ELR (cell line): ENCODE measurements at regions not wholly inside any gene's neighbourhood (a gene's known extent, or its start where the extent isn't known, plus 50 kb on each side); places are given as distances from the start of the nearest gene placed in this dataset.

Experiments
- DNase-seq: peaks from one replicate; pipeline ENCODE4 v3.0.0-alpha.2; 2015; ENCODE audit warnings: low read depth

GRCh38 chr14:83196236-83196635 lies 1662.6 kb upstream of the SEL1L start:
- no peak for DNase-seq

- DNase-seq, result no peak
Observed at GRCh38 chr14:83197271-83197670, 1663.6 kb upstream of the SEL1L start.

- no peak for DNase-seq
Observed at GRCh38 chr14:83207550-83207949, 1673.9 kb upstream of the SEL1L start.

- DNase-seq, result no peak
Observed at GRCh38 chr14:83208341-83208740, 1674.7 kb upstream of the SEL1L start.

- DNase-seq, result no peak
Observed at GRCh38 chr14:83217492-83217891, 1683.8 kb upstream of the SEL1L start.

- DNase-seq, result no peak
Observed at GRCh38 chr14:83247924-83248639, 1714.4 kb upstream of the SEL1L start.

GRCh38 chr14:83251402-83251801 lies 1717.7 kb upstream of the SEL1L start:
- DNase-seq, result no peak

- no peak for DNase-seq
Observed at GRCh38 chr14:83253870-83254269, 1720.2 kb upstream of the SEL1L start.

GRCh38 chr14:83255015-83255726 lies 1721.5 kb upstream of the SEL1L start:
- no peak for DNase-seq

GRCh38 chr14:83255727-83256090 lies 1722.1 kb upstream of the SEL1L start:
- DNase-seq, result no peak

GRCh38 chr14:83257466-83258439 lies 1724.1 kb upstream of the SEL1L start:
- no peak for DNase-seq

- no peak for DNase-seq
Observed at GRCh38 chr14:83260751-83261150, 1727.1 kb upstream of the SEL1L start.

- DNase-seq, result no peak
Observed at GRCh38 chr14:83269583-83269982, 1735.9 kb upstream of the SEL1L start.

GRCh38 chr14:83271663-83272062 lies 1738.0 kb upstream of the SEL1L start:
- no peak for DNase-seq

GRCh38 chr14:83280719-83281118 lies 1747.1 kb upstream of the SEL1L start:
- no peak for DNase-seq

GRCh38 chr14:83282706-83283105 lies 1749.1 kb upstream of the SEL1L start:
- no peak for DNase-seq

GRCh38 chr14:83287300-83287699 lies 1753.6 kb upstream of the SEL1L start:
- no peak for DNase-seq

- no peak for DNase-seq
Observed at GRCh38 chr14:83289390-83289789, 1755.7 kb upstream of the SEL1L start.

- DNase-seq, result no peak
Observed at GRCh38 chr14:83289896-83290295, 1756.2 kb upstream of the SEL1L start.

GRCh38 chr14:83290447-83290846 lies 1756.8 kb upstream of the SEL1L start:
- DNase-seq, result no peak

GRCh38 chr14:83291714-83292113 lies 1758.1 kb upstream of the SEL1L start:
- no peak for DNase-seq

- DNase-seq, result no peak
Observed at GRCh38 chr14:83294941-83295340, 1761.3 kb upstream of the SEL1L start.

- DNase-seq, result no peak
Observed at GRCh38 chr14:83297361-83297760, 1763.7 kb upstream of the SEL1L start.
